ENCODE measurements at regions not wholly inside any gene's neighbourhood (a gene's known extent, or its start where the extent isn't known, plus 50 kb on each side); places are given as distances from the start of the nearest gene placed in this dataset.

DNA sequence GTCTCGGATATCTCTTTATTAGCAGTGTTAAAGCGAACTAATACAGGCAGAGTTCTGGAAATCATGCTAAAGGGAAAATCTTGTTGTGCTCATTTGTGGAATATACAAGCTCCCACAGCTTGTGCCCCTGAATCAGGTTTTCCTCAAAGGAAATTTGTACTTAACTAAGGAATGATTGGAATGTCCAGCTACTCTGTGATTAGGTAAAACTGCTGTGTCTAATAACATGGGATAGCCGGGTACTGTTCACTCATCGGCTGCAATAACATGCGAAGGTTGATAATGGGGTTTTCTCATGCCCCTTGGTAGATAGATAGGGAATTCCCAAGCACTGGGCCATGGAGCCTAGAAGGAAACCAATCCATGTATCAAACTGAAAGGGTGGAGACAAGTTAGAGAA is 306.7 kb downstream of the NR2F1-AS1 start:
- TF ChIP-seq, protein P1, sequence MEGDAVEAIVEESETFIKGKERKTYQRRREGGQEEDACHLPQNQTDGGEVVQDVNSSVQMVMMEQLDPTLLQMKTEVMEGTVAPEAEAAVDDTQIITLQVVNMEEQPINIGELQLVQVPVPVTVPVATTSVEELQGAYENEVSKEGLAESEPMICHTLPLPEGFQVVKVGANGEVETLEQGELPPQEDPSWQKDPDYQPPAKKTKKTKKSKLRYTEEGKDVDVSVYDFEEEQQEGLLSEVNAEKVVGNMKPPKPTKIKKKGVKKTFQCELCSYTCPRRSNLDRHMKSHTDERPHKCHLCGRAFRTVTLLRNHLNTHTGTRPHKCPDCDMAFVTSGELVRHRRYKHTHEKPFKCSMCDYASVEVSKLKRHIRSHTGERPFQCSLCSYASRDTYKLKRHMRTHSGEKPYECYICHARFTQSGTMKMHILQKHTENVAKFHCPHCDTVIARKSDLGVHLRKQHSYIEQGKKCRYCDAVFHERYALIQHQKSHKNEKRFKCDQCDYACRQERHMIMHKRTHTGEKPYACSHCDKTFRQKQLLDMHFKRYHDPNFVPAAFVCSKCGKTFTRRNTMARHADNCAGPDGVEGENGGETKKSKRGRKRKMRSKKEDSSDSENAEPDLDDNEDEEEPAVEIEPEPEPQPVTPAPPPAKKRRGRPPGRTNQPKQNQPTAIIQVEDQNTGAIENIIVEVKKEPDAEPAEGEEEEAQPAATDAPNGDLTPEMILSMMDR (IDR thresholded peaks at IDR 0.05) = no peak
- TF ChIP-seq POLR2A (IDR thresholded peaks at IDR 0.05) = no peak
